HG02610 (cell line): ENCODE measurements at regions not wholly inside any gene's neighbourhood (a gene's known extent, or its start where the extent isn't known, plus 50 kb on each side); places are given as distances from the start of the nearest gene placed in this dataset.

ENCODE experiments used
- ATAC-seq: cut with Tn5 transposase; IDR thresholded peaks from one replicate; pipeline ENCODE4 v1.9.1; 2021; ENCODE audit warnings: mild to moderate bottlenecking, moderate library complexity; ENCODE audit not compliant: unreplicated experiment

- ATAC-seq = no peak
These were observed 69.0 kb upstream of the NLK start for GRCh38 chr17:27973258-27974044.

DNA sequence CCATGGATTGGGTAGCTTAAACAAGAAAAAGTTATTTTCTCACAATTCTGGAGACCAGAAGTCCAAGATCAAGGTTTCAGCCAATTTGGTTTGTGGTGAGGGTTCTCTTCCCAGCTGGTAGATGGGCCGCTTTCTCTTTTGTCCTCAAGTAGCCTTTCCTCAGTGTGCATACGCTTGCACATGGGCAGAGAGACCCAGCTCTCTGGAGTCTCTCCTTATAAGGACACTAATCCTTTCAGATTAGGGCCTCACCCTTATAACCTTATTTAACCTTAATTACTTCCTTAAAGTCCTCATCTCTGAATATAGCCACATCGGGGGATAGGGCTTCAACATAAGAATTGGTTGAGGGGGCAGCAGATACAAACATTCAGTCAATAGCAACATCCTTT lies 68.4 kb upstream of the NLK start:
- ATAC-seq = no peak

- ATAC-seq = no peak
These were observed 67.8 kb upstream of the NLK start for GRCh38 chr17:27974531-27975145.

GRCh38 chr17:27975146-27976011 lies 67.1 kb upstream of the NLK start:
- no peak for ATAC-seq

DNA sequence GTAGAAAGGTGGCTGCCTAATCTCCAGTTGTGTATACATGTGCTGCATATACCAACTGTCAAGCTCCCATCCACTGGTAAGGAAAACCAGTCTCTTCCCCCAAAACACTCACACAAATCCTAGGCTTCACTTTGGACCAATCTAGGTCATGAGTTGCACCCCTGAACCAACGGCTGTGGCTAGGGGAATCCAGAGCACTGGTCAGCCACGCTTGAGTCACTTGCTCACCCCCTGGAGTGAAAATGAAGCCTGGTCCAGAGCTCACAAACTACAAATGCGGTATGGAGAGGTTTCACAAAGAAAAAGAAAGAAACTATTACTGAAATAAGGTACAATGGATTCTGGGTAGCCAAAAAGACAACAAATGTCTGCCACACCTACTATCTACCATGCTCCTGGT lies 66.1 kb upstream of the NLK start:
- no peak for ATAC-seq

DNA sequence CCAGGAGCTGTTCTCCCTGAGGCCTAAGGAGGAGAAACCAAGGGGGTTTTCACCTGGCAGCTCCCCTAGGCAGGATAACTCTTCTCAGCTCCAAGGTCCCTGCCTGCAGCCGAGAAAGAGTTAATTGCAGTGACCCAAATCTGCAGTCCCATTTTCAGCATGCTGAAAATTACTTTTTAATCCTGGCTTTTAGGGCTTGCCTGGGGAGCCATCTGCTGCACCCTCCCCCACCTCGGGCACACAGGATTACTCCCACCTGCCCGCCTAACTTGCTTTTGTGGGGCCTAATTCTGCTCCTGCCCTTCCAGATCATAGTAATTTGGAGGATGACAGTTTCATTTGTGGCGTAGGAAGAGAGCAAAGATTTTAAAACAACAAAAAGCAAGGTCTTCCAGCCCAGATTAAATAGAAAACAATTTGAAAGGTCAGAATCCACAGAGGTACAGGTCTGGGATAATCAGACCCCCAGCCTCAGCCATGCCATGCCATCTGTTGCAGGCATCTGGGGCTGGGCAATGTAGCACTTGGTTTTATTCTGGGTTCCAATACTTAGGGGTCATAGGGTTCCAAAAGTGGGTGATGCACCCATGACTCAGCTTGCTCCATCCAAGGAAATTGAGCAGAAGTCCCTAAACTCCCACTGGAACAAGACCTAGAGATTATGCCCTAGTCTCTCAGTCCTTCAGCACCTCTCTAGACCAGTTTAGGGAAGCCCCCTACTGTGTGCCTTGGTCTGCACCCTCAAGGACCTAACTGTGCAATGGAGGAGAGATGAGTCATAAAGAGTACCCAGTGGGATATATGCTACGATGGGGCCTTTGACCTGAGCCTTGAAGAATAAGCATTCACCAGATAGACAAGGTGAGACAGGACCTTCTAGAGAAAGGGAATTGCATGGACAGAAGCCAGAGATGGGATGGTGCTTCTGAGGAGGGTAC lies 64.5 kb upstream of the NLK start:
- no peak for ATAC-seq

- ATAC-seq = no peak
These were observed 63.7 kb upstream of the NLK start for GRCh38 chr17:27978689-27979175.

DNA sequence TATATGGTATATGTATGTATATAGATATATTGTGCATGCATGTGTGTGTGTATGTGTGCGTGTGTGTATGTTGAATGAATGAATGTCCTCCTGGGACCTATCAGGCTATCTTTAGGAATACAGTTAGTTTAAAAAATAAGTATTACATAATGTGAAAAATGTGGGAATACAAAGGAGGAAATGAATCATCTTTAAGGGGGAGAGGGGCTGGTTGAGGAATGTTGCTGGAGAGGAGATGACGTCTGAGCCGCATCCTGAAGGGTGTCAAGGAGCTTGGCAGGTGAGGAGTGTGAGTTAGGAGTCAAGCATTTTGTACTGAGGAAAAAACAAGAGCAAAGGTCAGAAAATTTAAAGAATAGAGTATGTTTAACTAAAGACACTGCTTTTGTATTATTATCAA lies 62.4 kb upstream of the NLK start:
- ATAC-seq = no peak

DNA sequence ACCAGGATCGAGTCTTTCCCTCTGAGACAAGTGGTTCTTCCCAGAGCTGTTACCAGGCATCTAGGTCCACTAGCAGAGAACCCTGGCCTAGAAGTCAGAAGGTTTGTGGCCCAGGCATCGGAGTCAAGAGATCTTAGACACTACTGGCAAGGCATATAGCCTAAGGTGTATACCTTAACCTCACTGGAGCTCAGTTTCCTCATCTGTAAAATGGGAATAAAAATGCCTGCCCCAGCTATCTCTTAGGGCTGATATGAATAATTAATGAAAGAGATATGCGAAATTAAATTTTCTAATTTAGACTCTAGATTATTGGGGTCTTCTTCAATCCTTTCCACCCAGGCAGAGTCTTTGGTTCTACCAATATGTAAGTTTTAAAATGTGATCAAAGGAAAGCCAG lies 60.5 kb upstream of the NLK start:
- ATAC-seq = no peak

- no peak for ATAC-seq
These were observed 59.8 kb upstream of the NLK start for GRCh38 chr17:27982688-27983087.

DNA sequence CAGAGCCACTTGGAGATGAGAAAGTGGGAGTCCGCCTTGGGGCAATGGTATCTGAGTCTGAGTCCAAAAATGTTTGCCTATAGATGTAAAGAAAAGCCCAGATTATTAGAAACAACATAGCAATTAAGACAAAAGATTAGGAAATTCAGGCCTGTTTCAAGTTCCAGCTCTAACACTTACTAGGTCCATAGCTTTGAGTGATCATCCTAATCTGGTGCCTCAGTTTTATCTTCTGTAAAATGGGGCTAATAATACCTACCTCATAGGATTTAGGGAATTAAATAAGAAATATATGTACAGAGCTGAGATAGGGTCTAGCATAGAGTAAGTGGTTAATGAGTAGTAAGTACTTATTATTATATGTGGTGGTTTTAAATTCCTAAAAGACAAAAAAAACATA lies 58.6 kb upstream of the NLK start:
- ATAC-seq = no peak

DNA sequence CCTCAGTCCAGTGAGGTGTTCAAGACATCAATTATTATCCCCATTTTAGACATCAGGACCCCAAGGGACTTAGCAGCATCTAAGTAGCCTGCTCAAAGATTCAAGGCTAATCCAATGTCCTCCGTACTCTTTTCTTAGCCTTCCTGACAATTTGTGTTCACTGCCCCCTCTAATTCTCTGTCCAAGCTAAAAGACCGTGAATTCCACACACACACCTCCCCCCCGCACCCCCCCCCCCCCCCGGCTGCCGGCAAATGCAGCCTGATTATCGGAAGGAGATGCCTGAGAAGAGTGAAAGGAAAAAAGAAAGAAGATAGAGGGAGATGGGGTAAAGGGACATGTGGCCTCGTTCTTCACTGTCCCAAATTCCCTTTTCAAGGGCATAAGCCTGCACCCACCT lies 58.1 kb upstream of the NLK start:
- no peak for ATAC-seq

DNA sequence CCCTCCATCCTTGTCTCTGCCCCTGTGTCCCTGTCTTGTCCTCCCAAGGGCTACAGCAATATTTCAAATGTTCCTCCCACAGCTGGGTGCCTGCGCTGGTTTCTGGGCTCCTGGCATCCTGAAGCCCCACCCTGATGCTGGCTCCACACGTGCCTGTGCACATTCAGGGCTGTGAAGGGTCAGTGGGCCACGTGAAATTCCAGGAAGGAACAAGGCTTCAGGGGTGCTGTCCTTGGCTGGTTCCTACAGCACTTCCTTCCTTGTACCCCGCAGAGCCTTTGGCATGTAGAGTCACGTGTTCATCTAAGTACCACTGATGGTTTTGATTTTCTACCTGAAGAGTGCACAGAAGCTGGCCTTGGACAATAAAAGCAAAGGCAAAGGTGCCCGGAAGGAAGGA lies 57.7 kb upstream of the NLK start:
- ATAC-seq = no peak

DNA sequence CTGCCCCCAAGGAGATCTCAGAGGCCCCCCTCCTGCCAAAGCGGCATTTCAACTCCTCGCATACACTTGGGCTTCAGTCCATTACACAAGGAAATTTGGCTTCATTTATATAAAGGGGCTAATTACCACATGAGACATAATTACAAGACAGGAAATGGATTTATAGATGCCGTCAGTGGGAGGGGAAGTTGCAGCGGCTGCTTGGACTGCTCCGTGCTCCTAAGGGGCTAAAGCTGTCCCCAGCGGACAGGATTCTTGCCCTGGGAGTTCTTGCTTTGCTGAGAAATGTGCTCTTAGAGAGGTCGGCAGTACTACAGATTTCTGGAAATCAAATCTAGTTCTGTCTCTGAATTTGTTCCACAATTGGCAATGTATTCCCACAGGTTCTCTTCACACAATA lies 57.2 kb upstream of the NLK start:
- ATAC-seq = no peak

- ATAC-seq = no peak
These were observed 56.6 kb upstream of the NLK start for GRCh38 chr17:27985736-27986399.

DNA sequence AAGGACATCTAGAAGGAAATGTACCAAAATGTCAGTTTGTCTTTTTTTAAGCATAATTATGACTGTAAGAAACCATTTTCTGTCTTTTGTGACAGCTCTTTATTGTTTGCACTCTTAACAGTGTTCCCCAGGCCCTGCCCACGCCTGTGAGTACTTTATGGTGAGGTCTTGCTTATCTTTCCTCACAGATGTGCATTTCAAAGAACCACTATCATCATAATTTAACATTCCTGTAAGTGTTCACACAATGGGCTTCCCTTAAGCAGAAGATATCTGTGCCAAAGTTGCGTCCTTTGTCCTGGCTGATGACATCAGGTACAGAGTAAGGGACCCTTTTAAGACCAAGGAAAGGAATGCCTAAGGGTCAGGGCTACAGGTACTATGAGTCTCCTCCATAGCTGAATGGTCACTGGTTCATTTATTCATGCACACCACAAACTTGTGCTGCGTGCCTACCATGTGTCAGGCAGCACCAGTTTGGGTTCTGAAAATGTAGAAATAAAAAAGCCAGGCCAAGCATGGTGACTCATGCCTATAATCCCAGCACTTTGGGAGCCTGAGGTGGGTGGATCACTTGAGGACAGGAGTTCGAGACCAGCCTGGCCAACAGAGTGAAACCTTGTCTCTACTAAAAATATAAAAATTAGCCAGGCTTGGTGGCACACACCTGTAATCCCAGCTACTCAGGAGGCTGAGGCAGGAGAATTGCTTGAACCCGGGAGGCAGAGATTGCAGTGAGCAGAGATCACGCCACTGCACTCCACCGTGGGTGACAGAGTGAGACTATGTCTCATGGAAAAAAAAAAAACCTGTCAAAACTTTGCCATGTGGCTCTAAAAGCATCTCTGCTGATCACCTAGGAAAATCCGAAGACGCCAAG lies 55.4 kb upstream of the NLK start:
- no peak for ATAC-seq

GRCh38 chr17:27989046-27989445 lies 53.4 kb upstream of the NLK start:
- no peak for ATAC-seq

GRCh38 chr17:27990100-27990499 lies 52.4 kb upstream of the NLK start:
- no peak for ATAC-seq

DNA sequence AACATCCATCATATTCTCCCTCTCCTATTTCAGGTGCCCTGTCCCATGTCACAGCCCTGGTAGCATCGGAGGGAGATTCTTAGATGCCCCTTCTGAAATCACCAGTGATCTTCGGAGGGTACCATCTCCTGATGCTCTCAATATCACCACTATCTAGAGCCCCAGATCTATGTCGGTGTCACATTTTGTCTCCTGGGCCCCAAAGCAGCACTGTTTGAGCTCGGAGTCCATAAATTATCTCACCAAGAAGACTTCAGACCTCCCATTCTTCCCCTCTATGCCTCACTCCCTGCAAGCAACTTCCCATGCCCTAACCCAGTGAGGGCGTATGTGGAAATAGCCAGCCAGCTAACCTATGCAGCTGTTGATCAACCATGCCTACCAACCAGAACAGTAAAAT lies 51.5 kb upstream of the NLK start:
- ATAC-seq = no peak
